H9 (cell line): ENCODE measurements at regions not wholly inside any gene's neighbourhood (a gene's known extent, or its start where the extent isn't known, plus 50 kb on each side); places are given as distances from the start of the nearest gene placed in this dataset.

Experiments used
- DNase-seq: peaks from one replicate; pipeline ENCODE4 v3.0.0-alpha.2; 2017
- H2AFZ ChIP-seq: one replicate; pipeline ENCODE4 v1.6.1; 2013; ENCODE audit warnings: mild to moderate bottlenecking, low read length, control low read depth, moderate library complexity
- H2AK5ac ChIP-seq: 2 replicates; pipeline ENCODE4 v1.6.1; 2013; ENCODE audit warnings: low read length, control low read depth, mixed read lengths; ENCODE audit not compliant: insufficient read length
- H2BK120ac ChIP-seq: one replicate; pipeline ENCODE4 v1.6.1; 2013; ENCODE audit warnings: low read depth, mild to moderate bottlenecking, low read length, control low read depth, inconsistent platforms; ENCODE audit not compliant: poor library complexity, severe bottlenecking
- H2BK12ac ChIP-seq: 2 replicates; pipeline ENCODE4 v1.6.1; 2013; ENCODE audit warnings: low read length, control low read depth, mixed read lengths, low read depth; ENCODE audit not compliant: insufficient read length
- H2BK15ac ChIP-seq: 2 replicates; pipeline ENCODE4 v1.6.1; 2013; ENCODE audit warnings: low read depth, low read length, control low read depth
- H2BK20ac ChIP-seq: one replicate; pipeline ENCODE4 v1.6.1; 2013; ENCODE audit warnings: low read depth, mild to moderate bottlenecking, low read length, control low read depth, inconsistent platforms; ENCODE audit not compliant: poor library complexity, severe bottlenecking
- H2BK5ac ChIP-seq: 2 replicates; pipeline ENCODE4 v1.6.1; 2013; ENCODE audit warnings: low read length, control low read depth, mixed read lengths; ENCODE audit not compliant: insufficient read length
- H3K14ac ChIP-seq: 2 replicates; pipeline ENCODE4 v1.6.1; 2013; ENCODE audit warnings: low read length, control low read depth; ENCODE audit not compliant: insufficient read depth
- H3K18ac ChIP-seq: 2 replicates; pipeline ENCODE4 v1.6.1; 2013; ENCODE audit warnings: low read depth, mild to moderate bottlenecking, mixed read lengths, low read length, control low read depth; ENCODE audit not compliant: insufficient read length
- H3K23ac ChIP-seq: 2 replicates; pipeline ENCODE4 v1.6.1; 2013; ENCODE audit warnings: low read length, control low read depth, mixed read lengths, low read depth; ENCODE audit not compliant: insufficient read length
- H3K23me2 ChIP-seq: 2 replicates; pipeline ENCODE4 v1.6.1; 2013; ENCODE audit warnings: low read depth, mild to moderate bottlenecking, mixed read lengths, low read length, control low read depth; ENCODE audit not compliant: insufficient read length, poor library complexity, severe bottlenecking
- H3K27ac ChIP-seq: 2 replicates; pipeline ENCODE4 v1.5.1; 2013; ENCODE audit warnings: low read length, control low read depth, mixed read lengths, low read depth; ENCODE audit not compliant: insufficient read length
- H3K27me3 ChIP-seq: 2 replicates; pipeline ENCODE4 v1.6.1; 2013; ENCODE audit warnings: low read length, control low read depth, inconsistent platforms; ENCODE audit not compliant: insufficient read depth
- H3K4ac ChIP-seq: 2 replicates; pipeline ENCODE4 v1.6.1; 2013; ENCODE audit warnings: low read depth, mild to moderate bottlenecking, control low read depth, inconsistent platforms, low read length, moderate library complexity
- H3K4me1 ChIP-seq: 2 replicates; pipeline ENCODE4 v1.6.1; 2013; ENCODE audit warnings: low read length, control low read depth, inconsistent platforms; ENCODE audit not compliant: insufficient read depth
- H3K4me2 ChIP-seq: 2 replicates; pipeline ENCODE4 v1.6.1; 2013; ENCODE audit warnings: low read length, control low read depth, mixed read lengths; ENCODE audit not compliant: insufficient read length, insufficient read depth
- H3K56ac ChIP-seq: 2 replicates; pipeline ENCODE4 v1.6.1; 2013; ENCODE audit warnings: low read depth, mild to moderate bottlenecking, mixed read lengths, low read length, control low read depth; ENCODE audit not compliant: insufficient read length
- H3K79me1 ChIP-seq: 2 replicates; pipeline ENCODE4 v1.6.1; 2013; ENCODE audit warnings: low read depth, mild to moderate bottlenecking, moderate library complexity, low read length, control low read depth, inconsistent platforms; ENCODE audit not compliant: insufficient read depth, poor library complexity, severe bottlenecking
- H3K79me2 ChIP-seq: 2 replicates; pipeline ENCODE4 v1.6.1; 2013; ENCODE audit warnings: low read length, control low read depth, inconsistent platforms; ENCODE audit not compliant: insufficient read depth
- H3K9ac ChIP-seq: 2 replicates; pipeline ENCODE4 v1.6.1; 2013; ENCODE audit warnings: low read length, control low read depth, mixed read lengths; ENCODE audit not compliant: insufficient read length; ENCODE audit errors: extremely low read depth
- H3K9me3 ChIP-seq: one replicate; pipeline ENCODE4 v1.6.1; 2013; ENCODE audit warnings: low read depth, low read length, inconsistent platforms; ENCODE audit not compliant: control insufficient read depth
- H3T11ph ChIP-seq: one replicate; pipeline ENCODE4 v1.6.1; 2013; ENCODE audit warnings: mild to moderate bottlenecking, low read length, control low read depth, inconsistent platforms
- H4K20me1 ChIP-seq: one replicate; pipeline ENCODE4 v1.6.1; 2013; ENCODE audit not compliant: control insufficient read depth, insufficient read length, insufficient read depth
- H4K5ac ChIP-seq: 2 replicates; pipeline ENCODE4 v1.6.1; 2013; ENCODE audit warnings: low read depth, mild to moderate bottlenecking, mixed read lengths, low read length, control low read depth; ENCODE audit not compliant: insufficient read length
- H4K8ac ChIP-seq: replicated peaks from 2 replicates; pipeline ENCODE4 v1.6.1; 2013; ENCODE audit warnings: low read length, control low read depth, mixed read lengths, low read depth; ENCODE audit not compliant: insufficient read length
- H4K91ac ChIP-seq: 2 replicates; pipeline ENCODE4 v1.6.1; 2013; ENCODE audit warnings: low read depth, mild to moderate bottlenecking, moderate library complexity, mixed read lengths, low read length, control low read depth; ENCODE audit not compliant: insufficient read length
- H3K27ac Mint-ChIP-seq, 3 experiments: 2 replicates in 2 of 3; 3 replicates in 1 of 3; pipeline ENCODE4 v1.8.0; 2020 to 2021; ENCODE audit warnings: mixed read lengths in 3 of 3, mild to moderate bottlenecking in 1 of 3, moderate library complexity in 1 of 3
- H3K27me3 Mint-ChIP-seq: 2 replicates; pipeline ENCODE4 v1.8.0; 2021; ENCODE audit warnings: low read depth, mild to moderate bottlenecking, moderate library complexity, mixed read lengths
- H3K36me3 Mint-ChIP-seq, 3 experiments: 2 replicates in 2 of 3; 3 replicates in 1 of 3; pipeline ENCODE4 v1.8.0; 2020 to 2021; ENCODE audit warnings: low read depth in 3 of 3, mixed read lengths in 3 of 3; ENCODE audit not compliant: insufficient read depth in 1 of 3
- H3K4me1 Mint-ChIP-seq, 2 experiments: 2 replicates each; pipeline ENCODE4 v1.8.0; 2020; ENCODE audit warnings: mixed read lengths in 2 of 2
- H3K4me3 Mint-ChIP-seq, 2 experiments: 2 replicates in 1 of 2; 3 replicates in 1 of 2; pipeline ENCODE4 v1.8.0; 2020 to 2021; ENCODE audit warnings: mild to moderate bottlenecking in 2 of 2, mixed read lengths in 2 of 2, moderate library complexity in 1 of 2
- H3K9me3 Mint-ChIP-seq, 2 experiments: 2 replicates in 1 of 2; 3 replicates in 1 of 2; pipeline ENCODE4 v1.8.0; 2020; ENCODE audit warnings: mild to moderate bottlenecking in 2 of 2, mixed read lengths in 2 of 2, moderate library complexity in 1 of 2
- WGBS: extraction: QIAGEN DNeasy Blood & Tissue Kit; methylation state at CpG from one replicate; pipeline ENCODE4 v1.1.7; 2013; ENCODE audit warnings: missing lambda C conversion rate, low lambda C conversion rate, mixed read lengths; ENCODE audit not compliant: insufficient read length; ENCODE audit errors: extremely low coverage; 5-methylcytosine and 5-hydroxymethylcytosine counted together
- TF ChIP-seq, protein P1 (sequence below): fragments of 200-600 bp; sonication (generic); conservative IDR thresholded peaks from 3 replicates; pipeline ENCODE4 v1.8.0; 2021; ENCODE audit warnings: antibody characterized with exemption, mild to moderate bottlenecking

DNA sequence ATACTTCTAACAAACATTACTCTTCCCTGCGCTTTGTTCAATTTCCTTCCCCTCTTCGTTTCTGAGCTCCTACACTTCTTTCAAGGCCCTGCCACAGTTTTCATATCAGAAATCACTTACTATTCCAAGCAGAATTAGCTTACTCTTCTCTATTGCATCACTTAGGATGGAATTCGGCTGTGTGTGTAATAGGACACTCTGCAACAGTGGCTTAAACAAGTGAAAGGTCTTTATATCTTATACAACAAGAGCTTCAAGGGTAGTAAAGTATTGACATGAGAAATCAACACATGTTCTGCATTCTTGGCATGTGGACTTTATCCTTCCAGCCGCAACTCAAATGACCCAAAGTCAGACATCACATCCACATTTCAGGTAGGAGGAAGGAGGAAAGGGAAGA is 279.6 kb downstream of the PCDH20 start:
- no peak overlapping the region for H2BK15ac ChIP-seq
- no peak overlapping the region for H3K23ac ChIP-seq
- no peak overlapping the region for H3K4ac ChIP-seq
- no peak overlapping the region for H2AFZ ChIP-seq
- H3K79me2 ChIP-seq, result no peaks in the 10 kb centered on the region
- H3K27ac Mint-ChIP-seq, result no peak overlapping the region
- TF ChIP-seq, protein P1, sequence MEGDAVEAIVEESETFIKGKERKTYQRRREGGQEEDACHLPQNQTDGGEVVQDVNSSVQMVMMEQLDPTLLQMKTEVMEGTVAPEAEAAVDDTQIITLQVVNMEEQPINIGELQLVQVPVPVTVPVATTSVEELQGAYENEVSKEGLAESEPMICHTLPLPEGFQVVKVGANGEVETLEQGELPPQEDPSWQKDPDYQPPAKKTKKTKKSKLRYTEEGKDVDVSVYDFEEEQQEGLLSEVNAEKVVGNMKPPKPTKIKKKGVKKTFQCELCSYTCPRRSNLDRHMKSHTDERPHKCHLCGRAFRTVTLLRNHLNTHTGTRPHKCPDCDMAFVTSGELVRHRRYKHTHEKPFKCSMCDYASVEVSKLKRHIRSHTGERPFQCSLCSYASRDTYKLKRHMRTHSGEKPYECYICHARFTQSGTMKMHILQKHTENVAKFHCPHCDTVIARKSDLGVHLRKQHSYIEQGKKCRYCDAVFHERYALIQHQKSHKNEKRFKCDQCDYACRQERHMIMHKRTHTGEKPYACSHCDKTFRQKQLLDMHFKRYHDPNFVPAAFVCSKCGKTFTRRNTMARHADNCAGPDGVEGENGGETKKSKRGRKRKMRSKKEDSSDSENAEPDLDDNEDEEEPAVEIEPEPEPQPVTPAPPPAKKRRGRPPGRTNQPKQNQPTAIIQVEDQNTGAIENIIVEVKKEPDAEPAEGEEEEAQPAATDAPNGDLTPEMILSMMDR, result no peak
- no peak overlapping the region for H3K56ac ChIP-seq
- H2BK20ac ChIP-seq, result no peak overlapping the region
- H2BK120ac ChIP-seq, result no peak overlapping the region
- no peak overlapping the region for H3K14ac ChIP-seq
- peaks cover 4 to 5% of the 10 kb centered on the region in 2 experiments for H3K4me1 Mint-ChIP-seq
- H4K5ac ChIP-seq, result no peak overlapping the region
- no peaks in the 10 kb centered on the region for H3K27me3 Mint-ChIP-seq
- H2AK5ac ChIP-seq, result no peak overlapping the region
- H3K27ac ChIP-seq, result no peak overlapping the region
- no peaks in the 10 kb centered on the region for H3K36me3 Mint-ChIP-seq
- no peak overlapping the region for H2BK12ac ChIP-seq
- no peaks in the 10 kb centered on the region for H3K9me3 ChIP-seq
- no peaks in the 10 kb centered on the region for H3K23me2 ChIP-seq
- no peak for DNase-seq
- H3K9ac ChIP-seq, result no peak overlapping the region
- no peak overlapping the region for H3K18ac ChIP-seq
- H4K8ac ChIP-seq, result no peak overlapping the region
- no peaks in the 10 kb centered on the region for H3K27me3 ChIP-seq
- H3K4me3 Mint-ChIP-seq, result no peak overlapping the region
- H4K91ac ChIP-seq, result no peak overlapping the region
- H3K4me2 ChIP-seq, result no peak overlapping the region
- H3K9me3 Mint-ChIP-seq, result no peaks in the 10 kb centered on the region
- H3K79me1 ChIP-seq, result no peaks in the 10 kb centered on the region
- no peak overlapping the region for H3T11ph ChIP-seq
- 100% methylated on average over 1 of the region's 4 CpGs for WGBS
- no peaks in the 10 kb centered on the region for H4K20me1 ChIP-seq
- H2BK5ac ChIP-seq, result no peak overlapping the region
- H3K4me1 ChIP-seq, result peaks cover 2% of the 10 kb centered on the region; the same call in 1 of the 2 replicates
